ENCODE measurements at regions not wholly inside any gene's neighbourhood (a gene's known extent, or its start where the extent isn't known, plus 50 kb on each side); places are given as distances from the start of the nearest gene placed in this dataset.

DNA sequence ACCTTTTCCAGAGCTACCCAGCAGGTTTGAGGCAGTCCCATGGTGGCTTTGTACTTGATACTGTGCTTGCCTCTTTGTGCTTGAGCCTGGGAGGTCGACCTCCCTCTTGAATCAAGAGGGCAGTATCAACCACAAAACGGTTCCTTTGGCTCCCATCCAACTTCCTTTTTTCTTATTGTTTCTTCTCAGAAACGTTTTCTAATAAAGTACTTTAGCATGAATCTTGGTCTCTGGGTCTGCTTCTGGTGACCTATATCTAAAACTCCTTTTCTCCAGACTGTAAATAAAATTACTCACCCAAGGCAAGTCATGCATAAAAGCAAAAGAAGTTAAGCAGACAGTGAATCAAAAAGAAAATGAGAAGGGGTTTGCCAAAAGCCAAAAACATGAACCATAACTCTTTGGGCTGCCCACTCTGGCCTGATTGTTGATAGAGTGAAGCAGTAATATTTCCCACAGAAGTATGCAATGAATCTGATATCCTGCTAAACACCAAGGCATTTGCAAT lies 112.2 kb upstream of the SLC4A7 start:
- H3K27ac Mint-ChIP-seq = no peak overlapping the region
- Histone ChIP-seq H4K91ac (ENCODE audit: insufficient read length, low read depth, low read length) (no peak overlapping the region), H2BK5ac (ENCODE audit: insufficient read length, low read length) (no peak overlapping the region), H3K23ac (ENCODE audit: insufficient read length, low read depth, low read length) (no peak overlapping the region), H3K23me2 (ENCODE audit: insufficient read length, low read depth, low read length, poor library complexity, severe bottlenecking) (no peaks in the 10 kb centered on the region), H3K4me1 (ENCODE audit: insufficient read depth, low read length) (no peaks in the 10 kb centered on the region; the same call in 1 of the 2 replicates), H3K27me3 (ENCODE audit: insufficient read depth, low read length) (no peaks in the 10 kb centered on the region), H3K79me1 (ENCODE audit: insufficient read depth, low read depth, low read length, poor library complexity, severe bottlenecking) (no peaks in the 10 kb centered on the region), H3K56ac (ENCODE audit: insufficient read length, low read depth, low read length) (no peak overlapping the region), H3K9me3 (ENCODE audit: control insufficient read depth, low read depth, low read length) (no peaks in the 10 kb centered on the region), H4K8ac (replicated peaks; ENCODE audit: insufficient read length, low read depth, low read length) (no peak overlapping the region), H3K4me2 (ENCODE audit: insufficient read depth, insufficient read length, low read length) (no peak overlapping the region), H3K27ac (ENCODE audit: insufficient read length, low read depth, low read length) (no peak overlapping the region), H3T11ph (ENCODE audit: low read length) (no peak overlapping the region), H2BK20ac (ENCODE audit: low read depth, low read length, poor library complexity, severe bottlenecking) (no peak overlapping the region), H2AK5ac (ENCODE audit: insufficient read length, low read length) (no peak overlapping the region), H2BK15ac (ENCODE audit: low read depth, low read length) (no peak overlapping the region), H2BK120ac (ENCODE audit: low read depth, low read length, poor library complexity, severe bottlenecking) (no peak overlapping the region), H3K4ac (ENCODE audit: low read depth, low read length) (no peak overlapping the region), H3K79me2 (ENCODE audit: insufficient read depth, low read length) (no peaks in the 10 kb centered on the region), H3K9ac (ENCODE audit: extremely low read depth, insufficient read length, low read length) (no peak overlapping the region), H3K18ac (ENCODE audit: insufficient read length, low read depth, low read length) (no peak overlapping the region), H4K5ac (ENCODE audit: insufficient read length, low read depth, low read length) (no peak overlapping the region), H4K20me1 (ENCODE audit: control insufficient read depth, insufficient read depth, insufficient read length) (no peaks in the 10 kb centered on the region), H2BK12ac (ENCODE audit: insufficient read length, low read depth, low read length) (no peak overlapping the region), H3K14ac (ENCODE audit: insufficient read depth, low read length) (no peak overlapping the region), H2AFZ (ENCODE audit: low read length) (no peak overlapping the region)
- no peaks in the 10 kb centered on the region for H3K36me3 Mint-ChIP-seq (ENCODE audit: insufficient read depth in 1 of 3, low read depth in 3 of 3)
- peaks cover 13 to 16% of the 10 kb centered on the region in 2 experiments for H3K4me1 Mint-ChIP-seq
- no peaks in the 10 kb centered on the region for H3K9me3 Mint-ChIP-seq
- TF ChIP-seq, protein P1, sequence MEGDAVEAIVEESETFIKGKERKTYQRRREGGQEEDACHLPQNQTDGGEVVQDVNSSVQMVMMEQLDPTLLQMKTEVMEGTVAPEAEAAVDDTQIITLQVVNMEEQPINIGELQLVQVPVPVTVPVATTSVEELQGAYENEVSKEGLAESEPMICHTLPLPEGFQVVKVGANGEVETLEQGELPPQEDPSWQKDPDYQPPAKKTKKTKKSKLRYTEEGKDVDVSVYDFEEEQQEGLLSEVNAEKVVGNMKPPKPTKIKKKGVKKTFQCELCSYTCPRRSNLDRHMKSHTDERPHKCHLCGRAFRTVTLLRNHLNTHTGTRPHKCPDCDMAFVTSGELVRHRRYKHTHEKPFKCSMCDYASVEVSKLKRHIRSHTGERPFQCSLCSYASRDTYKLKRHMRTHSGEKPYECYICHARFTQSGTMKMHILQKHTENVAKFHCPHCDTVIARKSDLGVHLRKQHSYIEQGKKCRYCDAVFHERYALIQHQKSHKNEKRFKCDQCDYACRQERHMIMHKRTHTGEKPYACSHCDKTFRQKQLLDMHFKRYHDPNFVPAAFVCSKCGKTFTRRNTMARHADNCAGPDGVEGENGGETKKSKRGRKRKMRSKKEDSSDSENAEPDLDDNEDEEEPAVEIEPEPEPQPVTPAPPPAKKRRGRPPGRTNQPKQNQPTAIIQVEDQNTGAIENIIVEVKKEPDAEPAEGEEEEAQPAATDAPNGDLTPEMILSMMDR (conservative IDR thresholded peaks at IDR 0.05) = no peak
- no peak overlapping the region for H3K4me3 Mint-ChIP-seq
- DNase-seq = no peak
- no peaks in the 10 kb centered on the region for H3K27me3 Mint-ChIP-seq (ENCODE audit: low read depth)
- no CpG with 5 or more reads among the region's 3 CpGs for WGBS (ENCODE audit: extremely low coverage, insufficient read length, low lambda C conversion rate)
